ENCODE measurements at regions not wholly inside any gene's neighbourhood (a gene's known extent, or its start where the extent isn't known, plus 50 kb on each side); places are given as distances from the start of the nearest gene placed in this dataset.

- H3K9ac ChIP-seq (ENCODE audit: low read length) = no peak overlapping the region
- H3K79me2 ChIP-seq (ENCODE audit: low read length) = no peaks in the 10 kb centered on the region
- no peaks in the 10 kb centered on the region for H3K36me3 ChIP-seq (ENCODE audit: low read depth, low read length)
- intact Hi-C loops (cut with micrococcal nuclease) = no loop called here
- no peaks in the 10 kb centered on the region for H4K20me1 ChIP-seq (ENCODE audit: low read length)
- no peak overlapping the region for H3K27ac ChIP-seq (ENCODE audit: low read length)
- H3K4me1 ChIP-seq (ENCODE audit: insufficient read depth, low read length) = peaks cover 19% of the 10 kb centered on the region
- ATAC-seq (no peak), DNase-seq (no peak)
- H3F3A ChIP-seq (ENCODE audit: low read length, unreplicated experiment) = no peaks in the 10 kb centered on the region
- H3K4me2 ChIP-seq (ENCODE audit: low read length) = no peak overlapping the region
- POLR2A ChIA-PET (ENCODE audit: unreplicated experiment) = interaction anchor here (0.6 kb wide), 1 partner anchor 230 kb away, joined by 3 read pairs; the partner anchor contains the start of gene ADAMTS16
- no peak overlapping the region for H2AFZ ChIP-seq (ENCODE audit: low read length)
- CTCF ChIA-PET = no interaction called here
- no peak overlapping the region for H3K4me3 ChIP-seq (ENCODE audit: low read length)
- H3K9me2 ChIP-seq (replicated peaks; ENCODE audit: low read length) = no peaks in the 10 kb centered on the region
- H3K9me3 ChIP-seq (ENCODE audit: low read length) = no peaks in the 10 kb centered on the region
- no TSS peak for BruUV-seq (replicated peaks)
- TF ChIP-seq EZH2 (IDR thresholded peaks at IDR 0.05; ENCODE audit: low read length, unreplicated experiment) (no peak), CTCF (conservative IDR thresholded peaks at IDR 0.05; ENCODE audit: low read depth, low read length) (no peak), EZH2phosphoT487 (IDR thresholded peaks at IDR 0.05; ENCODE audit: borderline replicate concordance, low read length) (no peak)
- no peaks in the 10 kb centered on the region for H3K27me3 ChIP-seq (ENCODE audit: low read length)
Measured at GRCh38 chr5:5370059-5370774, 52.3 kb upstream of the ICE1 start.

DNA sequence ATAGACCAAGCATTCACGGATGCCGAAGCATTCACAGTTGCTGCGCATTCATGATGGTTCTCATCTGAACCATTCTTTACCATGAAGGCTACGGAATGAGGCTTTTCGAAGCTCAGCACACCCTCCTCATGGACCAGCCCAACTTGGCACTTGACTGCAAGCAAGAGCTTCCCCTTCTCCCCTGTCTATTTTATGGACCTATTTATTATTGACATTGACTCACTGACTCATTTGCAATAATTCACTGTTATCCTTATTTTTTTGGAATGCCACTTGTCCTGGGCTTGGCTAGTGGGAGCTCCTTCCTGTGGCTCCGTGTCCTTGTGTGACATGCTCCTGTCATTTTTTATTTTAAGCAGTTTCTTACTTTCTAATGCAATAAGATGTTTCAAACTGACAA, 51.5 kb upstream of the ICE1 start:
- Histone ChIP-seq H3K4me2 (ENCODE audit: low read length) (no peak overlapping the region), H3K36me3 (ENCODE audit: low read depth, low read length) (no peaks in the 10 kb centered on the region), H4K20me1 (ENCODE audit: low read length) (no peaks in the 10 kb centered on the region), H3K79me2 (ENCODE audit: low read length) (no peaks in the 10 kb centered on the region), H3K4me3 (ENCODE audit: low read length) (no peak overlapping the region), H3K4me1 (ENCODE audit: insufficient read depth, low read length) (peaks cover 19% of the 10 kb centered on the region), H3K27ac (ENCODE audit: low read length) (no peak overlapping the region), H3F3A (ENCODE audit: low read length, unreplicated experiment) (no peaks in the 10 kb centered on the region), H3K9me2 (replicated peaks; ENCODE audit: low read length) (no peaks in the 10 kb centered on the region), H2AFZ (ENCODE audit: low read length) (no peak overlapping the region), H3K9me3 (ENCODE audit: low read length) (no peaks in the 10 kb centered on the region), H3K9ac (ENCODE audit: low read length) (no peak overlapping the region), H3K27me3 (ENCODE audit: low read length) (no peaks in the 10 kb centered on the region)
- DNase-seq (peak; percentile 61), ATAC-seq (peak; percentile 71)
- intact Hi-C loops (cut with micrococcal nuclease) = no loop called here
- TF ChIP-seq EZH2phosphoT487 (IDR thresholded peaks at IDR 0.05; ENCODE audit: borderline replicate concordance, low read length) = no peak
- TF ChIP-seq EZH2 (IDR thresholded peaks at IDR 0.05; ENCODE audit: low read length, unreplicated experiment) = no peak
- no peak for TF ChIP-seq CTCF (conservative IDR thresholded peaks at IDR 0.05; ENCODE audit: low read depth, low read length)
- ChIA-PET CTCF (no interaction called here), POLR2A (ENCODE audit: unreplicated experiment) (interaction anchor here (0.6 kb wide), 1 partner anchor 231 kb away, joined by 3 read pairs; the partner anchor contains the start of gene ADAMTS16)
- BruUV-seq (replicated peaks) = no TSS peak

GRCh38 chr5:5371957-5372356, 50.5 kb upstream of the ICE1 start:
- intact Hi-C loops (cut with micrococcal nuclease) = no loop called here
- Histone ChIP-seq H3F3A (ENCODE audit: low read length, unreplicated experiment) (no peaks in the 10 kb centered on the region), H3K4me2 (ENCODE audit: low read length) (no peak overlapping the region), H3K9ac (ENCODE audit: low read length) (no peak overlapping the region), H3K36me3 (ENCODE audit: low read depth, low read length) (no peaks in the 10 kb centered on the region), H2AFZ (ENCODE audit: low read length) (no peak overlapping the region), H3K27ac (ENCODE audit: low read length) (no peak overlapping the region), H3K4me3 (ENCODE audit: low read length) (no peak overlapping the region), H3K9me3 (ENCODE audit: low read length) (no peaks in the 10 kb centered on the region), H3K4me1 (ENCODE audit: insufficient read depth, low read length) (peaks cover 19% of the 10 kb centered on the region), H3K9me2 (replicated peaks; ENCODE audit: low read length) (no peaks in the 10 kb centered on the region), H3K27me3 (ENCODE audit: low read length) (no peaks in the 10 kb centered on the region), H3K79me2 (ENCODE audit: low read length) (no peaks in the 10 kb centered on the region), H4K20me1 (ENCODE audit: low read length) (no peaks in the 10 kb centered on the region)
- no peak for ATAC-seq
- BruUV-seq (replicated peaks) = no TSS peak
- no peak for TF ChIP-seq EZH2 (IDR thresholded peaks at IDR 0.05; ENCODE audit: low read length, unreplicated experiment)
- no peak for TF ChIP-seq CTCF (conservative IDR thresholded peaks at IDR 0.05; ENCODE audit: low read depth, low read length)
- no peak for TF ChIP-seq EZH2phosphoT487 (IDR thresholded peaks at IDR 0.05; ENCODE audit: borderline replicate concordance, low read length)
- POLR2A ChIA-PET (ENCODE audit: unreplicated experiment) = no interaction called here
- no peak for DNase-seq
- CTCF ChIA-PET = no interaction called here
